ENCODE measurements at regions not wholly inside any gene's neighbourhood (a gene's known extent, or its start where the extent isn't known, plus 50 kb on each side); places are given as distances from the start of the nearest gene placed in this dataset.

- H3K9ac ChIP-seq (replicated peaks in 1 of 4; ENCODE audit: extremely low read depth in 1 of 4, low read depth in 3 of 4, low read length in 3 of 4): no peak overlapping the region
- no peak overlapping the region for H3K56ac ChIP-seq (replicated peaks; ENCODE audit: insufficient read length, low read depth, low read length)
- H3K79me1 ChIP-seq (ENCODE audit: low read depth, low read length): no peaks in the 10 kb centered on the region
- H3K4me2 ChIP-seq (ENCODE audit: insufficient read depth in 1 of 2, low read depth in 2 of 2, low read length in 2 of 2): no peak overlapping the region
- H2BK5ac ChIP-seq (ENCODE audit: low read depth, low read length): no peak overlapping the region
- H3K23ac ChIP-seq (ENCODE audit: insufficient read length): no peak overlapping the region
- no peak overlapping the region for H3K27ac ChIP-seq (ENCODE audit: low read depth, low read length)
- 92% methylated on average over 4 of the region's 4 CpGs; no CpG with 5 or more reads in 1 of the 2 experiments for WGBS, 2 experiments (ENCODE audit: extremely low coverage in 1 of 2, insufficient coverage in 1 of 2, insufficient read length in 1 of 2, insufficient replicate concordance in 2 of 2, low coverage in 1 of 2, low lambda C conversion rate in 2 of 2, missing lambda C conversion rate in 1 of 2)
- no peak overlapping the region for H3K4ac ChIP-seq (replicated peaks; ENCODE audit: insufficient read length, low read depth, low read length)
- no peak for FAIRE-seq
- no peak overlapping the region for H3K4me3 ChIP-seq (ENCODE audit: extremely low read depth in 1 of 4, insufficient read depth in 2 of 4, low read depth in 3 of 4, low read length in 4 of 4)
- H4K8ac ChIP-seq (ENCODE audit: extremely low read depth, insufficient read depth, low read length): no peak overlapping the region
- H3K14ac ChIP-seq (ENCODE audit: insufficient read length): no peak overlapping the region
- no peak overlapping the region for H4K5ac ChIP-seq (ENCODE audit: insufficient read length, low read depth, low read length)
- H3K27me3 ChIP-seq (replicated peaks in 1 of 4; ENCODE audit: control insufficient read depth in 3 of 4, extremely low read depth in 1 of 4, insufficient read depth in 3 of 4, low read length in 3 of 4): no peaks in the 10 kb centered on the region
- ChIA-PET CTCF (ENCODE audit: partially characterized antibody) (interaction anchor here (0.8 to 2.2 kb wide), 2 partner anchors 7 to 36 kb away, joined by 3 to 10 read pairs; no protein-coding TSS in a partner anchor), POLR2A (ENCODE audit: partially characterized antibody) (no interaction called here)
- H2BK120ac ChIP-seq (replicated peaks; ENCODE audit: low read depth, low read length): no peak overlapping the region
- H3K79me2 ChIP-seq (ENCODE audit: control insufficient read depth in 1 of 2, insufficient read depth in 2 of 2, low read length in 2 of 2): no peaks in the 10 kb centered on the region
- no peak overlapping the region for H2BK12ac ChIP-seq (ENCODE audit: low read depth, low read length)
- no peaks in the 10 kb centered on the region for H3K9me3 ChIP-seq (ENCODE audit: insufficient read depth in 2 of 2, low read depth in 1 of 2, low read length in 1 of 2)
- H4K91ac ChIP-seq (replicated peaks; ENCODE audit: insufficient read length, low read length): no peak overlapping the region
- no peak overlapping the region for H2AK5ac ChIP-seq (ENCODE audit: low read depth, low read length)
- H3K36me3 ChIP-seq (ENCODE audit: control insufficient read depth in 2 of 4, insufficient read depth in 4 of 4, low read length in 3 of 4): no peaks in the 10 kb centered on the region
- H3K18ac ChIP-seq (ENCODE audit: extremely low read depth, low read length): no peak overlapping the region
- no peak for DNase-seq (ENCODE audit: low read depth in 1 of 2, low spot score in 2 of 2)
- no peaks in the 10 kb centered on the region for H3K23me2 ChIP-seq (ENCODE audit: low read depth, low read length)
- H3K4me1 ChIP-seq (replicated peaks in 1 of 4; ENCODE audit: control insufficient read depth in 3 of 4, insufficient read depth in 4 of 4, low read length in 3 of 4): peaks cover 0 to 4% (median 0%) of the 10 kb centered on the region in 4 experiments; a peak in 1 of 7 replicates
- no peak overlapping the region for H2AFZ ChIP-seq (ENCODE audit: low read length)
- H2BK20ac ChIP-seq (ENCODE audit: low read length): no peak overlapping the region
- no peak overlapping the region for H2BK15ac ChIP-seq (ENCODE audit: low read length)
- no peaks in the 10 kb centered on the region for H4K20me1 ChIP-seq (replicated peaks in 1 of 2; ENCODE audit: control insufficient read depth in 1 of 2, insufficient read depth in 2 of 2, low read length in 2 of 2)
- TF ChIP-seq ATF3 (IDR thresholded peaks at IDR 0.05; ENCODE audit: insufficient read depth, low read depth, low read length) (no peak), ATF2 (IDR thresholded peaks at IDR 0.05; ENCODE audit: low read length) (no peak), BACH1 (IDR thresholded peaks at IDR 0.05; ENCODE audit: low read length) (no peak), KDM5A (IDR thresholded peaks at IDR 0.05; ENCODE audit: low read length) (no peak), CBX5 (IDR thresholded peaks at IDR 0.05; ENCODE audit: low read depth, low read length) (no peak), RXRA (IDR thresholded peaks at IDR 0.05; ENCODE audit: insufficient read depth, low read depth, low read length) (no peak), HDAC6 (IDR thresholded peaks at IDR 0.05; ENCODE audit: low read depth, low read length) (no peak), FOSL1 (IDR thresholded peaks at IDR 0.05; ENCODE audit: insufficient read depth, low read depth, low read length) (no peak), USF2 (IDR thresholded peaks at IDR 0.05; ENCODE audit: low read length) (no peak), PHF8 (conservative IDR thresholded peaks at IDR 0.05; ENCODE audit: low read depth, low read length) (no peak), JUND (IDR thresholded peaks at IDR 0.05; ENCODE audit: low read length) (no peak)
Measured at GRCh38 chr9:7408845-7409244, 390.7 kb downstream of the DMAC1 start.

Measured in H1 (cell line).